SU-DHL-6 (cell line): ENCODE measurements at regions not wholly inside any gene's neighbourhood (a gene's known extent, or its start where the extent isn't known, plus 50 kb on each side); places are given as distances from the start of the nearest gene placed in this dataset.

Experiments used
- H2AFZ ChIP-seq: fragments of 200-600 bp; sonication (generic); 2 replicates; pipeline ENCODE4 v1.6.1; 2014; ENCODE audit warnings: low read depth, mild to moderate bottlenecking, moderate library complexity, mixed read lengths, antibody characterized with exemption, low read length; ENCODE audit not compliant: severe bottlenecking
- H3F3A ChIP-seq: fragments of 200-600 bp; shearing (Covaris generic); 2 replicates; pipeline ENCODE4 v1.6.0; 2016; ENCODE audit warnings: antibody characterized with exemption, mild to moderate bottlenecking; ENCODE audit not compliant: insufficient read depth
- H3K27ac ChIP-seq: fragments of 200-600 bp; sonication (generic); 2 replicates; pipeline ENCODE4 v1.5.1; 2016; ENCODE audit warnings: low read depth, mild to moderate bottlenecking, low read length, moderate library complexity, mixed read lengths
- H3K27me3 ChIP-seq: fragments of 200-600 bp; sonication (generic), shearing (Covaris generic); 2 replicates; pipeline ENCODE4 v1.6.0; 2014; ENCODE audit warnings: mild to moderate bottlenecking, low read length
- H3K36me3 ChIP-seq: fragments of 200-600 bp; sonication (generic); 2 replicates; pipeline ENCODE4 v1.6.1; 2014; ENCODE audit warnings: mild to moderate bottlenecking, low read length, mixed read lengths
- H3K4me2 ChIP-seq: fragments of 300-600, 200-600 bp; shearing (Covaris generic), sonication (generic); 2 replicates; pipeline ENCODE4 v1.6.0; 2014; ENCODE audit warnings: low read length, low read depth, mild to moderate bottlenecking; ENCODE audit not compliant: poor library complexity, severe bottlenecking
- H3K4me3 ChIP-seq: fragments of 200-600 bp; sonication (generic); 2 replicates; pipeline ENCODE4 v1.5.1; 2014; ENCODE audit warnings: antibody characterized with exemption, low read length, mild to moderate bottlenecking, mixed read lengths; ENCODE audit not compliant: insufficient read depth, poor library complexity, severe bottlenecking
- H3K79me2 ChIP-seq: fragments of 200-600 bp; sonication (generic); 2 replicates; pipeline ENCODE4 v1.6.1; 2014; ENCODE audit warnings: mild to moderate bottlenecking, low read length, moderate library complexity; ENCODE audit not compliant: insufficient read depth
- H3K9ac ChIP-seq: fragments of 200-600 bp; sonication (generic); 2 replicates; pipeline ENCODE4 v1.7.0; 2014; ENCODE audit warnings: mild to moderate bottlenecking, low read length
- H3K9me2 ChIP-seq: fragments of 200-600 bp; sonication (generic); replicated peaks from 2 replicates; pipeline ENCODE4 v1.6.1; 2014; ENCODE audit warnings: low read length; ENCODE audit not compliant: insufficient read depth
- H3K9me3 ChIP-seq: fragments of 200-600 bp; sonication (generic); 2 replicates; pipeline ENCODE4 v1.6.1; 2014; ENCODE audit warnings: low read length, mixed read lengths; ENCODE audit not compliant: insufficient read depth
- H4K20me1 ChIP-seq: fragments of 200-600 bp; sonication (generic); 2 replicates; pipeline ENCODE4 v1.6.1; 2014; ENCODE audit warnings: low read depth, mild to moderate bottlenecking, antibody characterized with exemption, low read length, moderate library complexity, mixed read lengths
- EZH2phosphoT487 ChIP-seq: fragments of 200-600 bp; sonication (generic), shearing (Covaris generic); conservative IDR thresholded peaks from 2 replicates; pipeline ENCODE4 v1.6.1; 2018; ENCODE audit warnings: mild to moderate bottlenecking, antibody characterized with exemption, low read length, moderate library complexity, mixed read lengths
- TF ChIP-seq, protein P1 (sequence below): fragments of 200-600 bp; sonication (generic); IDR thresholded peaks from one replicate; pipeline ENCODE4 v1.5.1; 2017; ENCODE audit warnings: antibody characterized with exemption, mild to moderate bottlenecking, low read length, moderate library complexity; ENCODE audit not compliant: insufficient read depth, poor library complexity, severe bottlenecking

DNA sequence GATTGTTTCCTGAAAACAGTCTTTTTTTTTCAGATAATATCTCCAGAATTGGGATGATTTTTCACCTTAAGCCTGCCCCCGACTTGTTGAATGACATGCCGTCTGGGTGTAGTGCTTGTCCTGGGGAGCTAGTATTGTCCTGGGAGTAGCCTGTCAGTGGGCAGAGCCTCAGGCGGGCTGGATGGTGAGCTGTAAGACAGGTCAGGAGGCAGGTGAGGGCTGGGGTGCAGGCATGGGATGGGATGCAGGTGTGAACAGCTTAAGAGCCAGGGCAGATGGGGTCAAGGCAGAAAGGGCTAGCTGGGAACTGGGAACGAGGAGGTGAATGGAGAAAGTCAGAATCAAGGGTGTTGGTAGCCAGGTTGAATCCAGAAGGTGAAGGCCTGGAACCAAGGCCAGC is 200.2 kb downstream of the CSNK2A3 start:
- H3K9me3 ChIP-seq, result no peaks in the 10 kb centered on the region
- H2AFZ ChIP-seq, result no peak overlapping the region
- no peak overlapping the region for H3K4me2 ChIP-seq
- no peak overlapping the region for H3K9ac ChIP-seq
- no peaks in the 10 kb centered on the region for H3F3A ChIP-seq
- no peaks in the 10 kb centered on the region for H3K79me2 ChIP-seq
- H3K4me3 ChIP-seq, result no peak overlapping the region
- no peak overlapping the region for H3K27ac ChIP-seq
- no peaks in the 10 kb centered on the region for H4K20me1 ChIP-seq
- H3K27me3 ChIP-seq, result no peaks in the 10 kb centered on the region
- H3K36me3 ChIP-seq, result no peaks in the 10 kb centered on the region
- TF ChIP-seq EZH2phosphoT487, result no peak
- TF ChIP-seq, protein P1, sequence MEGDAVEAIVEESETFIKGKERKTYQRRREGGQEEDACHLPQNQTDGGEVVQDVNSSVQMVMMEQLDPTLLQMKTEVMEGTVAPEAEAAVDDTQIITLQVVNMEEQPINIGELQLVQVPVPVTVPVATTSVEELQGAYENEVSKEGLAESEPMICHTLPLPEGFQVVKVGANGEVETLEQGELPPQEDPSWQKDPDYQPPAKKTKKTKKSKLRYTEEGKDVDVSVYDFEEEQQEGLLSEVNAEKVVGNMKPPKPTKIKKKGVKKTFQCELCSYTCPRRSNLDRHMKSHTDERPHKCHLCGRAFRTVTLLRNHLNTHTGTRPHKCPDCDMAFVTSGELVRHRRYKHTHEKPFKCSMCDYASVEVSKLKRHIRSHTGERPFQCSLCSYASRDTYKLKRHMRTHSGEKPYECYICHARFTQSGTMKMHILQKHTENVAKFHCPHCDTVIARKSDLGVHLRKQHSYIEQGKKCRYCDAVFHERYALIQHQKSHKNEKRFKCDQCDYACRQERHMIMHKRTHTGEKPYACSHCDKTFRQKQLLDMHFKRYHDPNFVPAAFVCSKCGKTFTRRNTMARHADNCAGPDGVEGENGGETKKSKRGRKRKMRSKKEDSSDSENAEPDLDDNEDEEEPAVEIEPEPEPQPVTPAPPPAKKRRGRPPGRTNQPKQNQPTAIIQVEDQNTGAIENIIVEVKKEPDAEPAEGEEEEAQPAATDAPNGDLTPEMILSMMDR, result no peak
- no peaks in the 10 kb centered on the region for H3K9me2 ChIP-seq

DNA sequence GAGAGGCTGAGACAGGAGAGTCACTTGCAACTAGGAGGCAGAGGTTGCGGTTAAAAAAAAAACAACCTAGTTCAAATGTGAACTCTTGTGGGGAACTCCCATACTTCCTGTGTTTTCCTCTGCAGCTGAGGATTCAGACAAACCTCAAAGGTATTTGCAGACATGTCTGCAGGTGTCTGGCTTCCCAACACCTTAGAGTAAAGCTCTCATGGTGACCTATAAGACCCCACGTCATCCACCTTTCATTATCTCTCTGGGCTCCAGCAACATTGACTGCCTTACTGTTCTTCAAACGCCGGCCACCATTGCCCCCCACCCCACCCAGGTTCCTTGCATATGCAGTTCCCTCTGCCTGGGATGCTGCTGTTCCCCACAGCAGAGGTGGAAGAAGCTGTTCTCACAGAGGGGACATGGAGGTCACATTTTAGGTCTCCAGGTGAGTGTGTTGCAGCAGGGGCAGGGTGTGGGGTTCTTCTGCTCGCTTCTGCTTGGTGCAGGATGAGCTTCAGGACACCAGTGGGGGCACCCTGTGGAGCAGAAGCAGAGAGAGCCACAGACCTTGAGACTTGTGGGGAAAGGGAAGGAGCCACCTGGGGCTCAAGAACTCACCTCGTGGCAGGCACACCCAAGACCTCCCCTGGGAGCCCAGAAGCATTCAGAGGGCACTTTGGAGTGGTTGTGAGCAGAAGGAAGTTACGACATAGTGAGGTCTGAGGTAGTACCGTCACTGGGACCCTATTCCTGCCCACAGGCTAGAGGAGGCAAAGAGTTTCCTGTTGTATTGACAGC is 203.2 kb downstream of the CSNK2A3 start:
- no peak overlapping the region for H3K4me3 ChIP-seq

DNA sequence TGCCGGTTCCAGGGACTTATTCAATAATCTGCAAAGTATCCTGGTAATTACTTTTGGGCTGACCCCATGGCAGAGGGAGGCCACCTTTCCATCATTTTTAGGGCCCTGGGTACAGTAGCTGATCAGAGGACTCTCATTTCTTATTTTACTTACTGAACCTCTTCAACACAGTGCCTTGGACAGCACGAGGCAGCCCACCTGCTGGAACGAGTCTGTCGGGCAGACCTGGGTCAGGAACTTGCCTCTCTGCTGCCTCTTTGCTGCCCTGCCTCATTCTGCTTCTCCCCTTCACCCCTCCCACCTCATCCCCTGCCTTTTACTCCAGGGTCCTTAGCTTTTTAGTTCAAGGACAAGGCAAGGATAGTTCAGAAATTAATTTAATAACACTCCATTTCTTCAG is 204.5 kb downstream of the CSNK2A3 start:
- no peaks in the 10 kb centered on the region for H3K9me2 ChIP-seq
- TF ChIP-seq EZH2phosphoT487, result no peak
- TF ChIP-seq, protein P1, result no peak
- no peak overlapping the region for H3K4me2 ChIP-seq
- H3K36me3 ChIP-seq, result no peaks in the 10 kb centered on the region
- H3K79me2 ChIP-seq, result no peaks in the 10 kb centered on the region
- H3K9ac ChIP-seq, result no peak overlapping the region
- no peaks in the 10 kb centered on the region for H3F3A ChIP-seq
- H2AFZ ChIP-seq, result no peak overlapping the region
- no peaks in the 10 kb centered on the region for H3K9me3 ChIP-seq
- H3K4me3 ChIP-seq, result no peak overlapping the region
- no peaks in the 10 kb centered on the region for H4K20me1 ChIP-seq
- H3K27ac ChIP-seq, result no peak overlapping the region
- no peaks in the 10 kb centered on the region for H3K27me3 ChIP-seq

More for the DNA sequence above, 203.2 kb downstream of the CSNK2A3 start:
- TF ChIP-seq EZH2phosphoT487, result no peak
- TF ChIP-seq, protein P1, result no peak
- H3K9me3 ChIP-seq, result no peaks in the 10 kb centered on the region
- H4K20me1 ChIP-seq, result no peaks in the 10 kb centered on the region
- no peaks in the 10 kb centered on the region for H3K27me3 ChIP-seq
- H3F3A ChIP-seq, result no peaks in the 10 kb centered on the region
- H3K4me2 ChIP-seq, result no peak overlapping the region
- H2AFZ ChIP-seq, result no peak overlapping the region
- no peak overlapping the region for H3K27ac ChIP-seq
- H3K9ac ChIP-seq, result no peak overlapping the region
- no peaks in the 10 kb centered on the region for H3K9me2 ChIP-seq
- no peaks in the 10 kb centered on the region for H3K36me3 ChIP-seq
- H3K79me2 ChIP-seq, result no peaks in the 10 kb centered on the region
